ENCODE measurements at regions not wholly inside any gene's neighbourhood (a gene's known extent, or its start where the extent isn't known, plus 50 kb on each side); places are given as distances from the start of the nearest gene placed in this dataset.

- no peak overlapping the region for H3K4me3 ChIP-seq (ENCODE audit: low read length)
- TF ChIP-seq CTCF (IDR thresholded peaks at IDR 0.05; ENCODE audit: insufficient read depth, low read depth, low read length, missing control alignments), result no peak
- no peak for DNase-seq (ENCODE audit: low read depth)
Observed at GRCh38 chr15:61755467-61755866, 304.8 kb downstream of the VPS13C start.

DNA sequence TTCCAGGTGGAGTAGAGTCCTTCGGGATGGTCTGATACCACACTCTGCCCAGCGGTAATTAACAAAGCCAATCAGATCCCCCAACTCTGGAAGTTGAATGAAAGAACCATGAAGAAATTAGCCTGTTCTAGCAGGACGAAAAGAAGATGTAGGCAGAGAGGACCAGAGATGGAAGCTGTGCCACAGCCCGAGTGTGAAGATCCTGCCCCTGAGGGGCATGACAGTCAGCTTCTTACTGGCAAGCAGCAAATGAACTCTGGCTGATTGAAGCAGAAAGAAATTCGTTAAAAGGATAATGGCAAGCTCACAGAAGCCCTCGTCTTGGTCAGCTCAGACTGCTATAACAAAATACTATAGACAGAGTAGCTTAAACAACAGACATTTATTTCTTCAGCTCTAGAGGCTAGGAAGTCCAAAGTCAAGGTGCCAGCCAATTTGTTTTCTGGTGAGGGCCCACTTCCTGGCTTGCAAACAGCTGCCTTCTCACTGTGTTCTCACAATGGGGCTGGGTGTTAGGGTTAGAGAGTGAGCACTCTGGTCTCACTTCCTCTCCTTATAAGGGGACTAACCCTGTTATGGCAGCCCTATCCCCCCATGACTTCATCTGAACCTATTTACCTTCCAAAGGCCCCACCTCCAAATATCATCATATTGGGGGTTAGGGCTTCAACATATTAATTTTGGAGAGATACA is 307.1 kb downstream of the VPS13C start:
- no peak for DNase-seq (ENCODE audit: low read depth)
- no peak for TF ChIP-seq CTCF (IDR thresholded peaks at IDR 0.05; ENCODE audit: insufficient read depth, low read depth, low read length, missing control alignments)
- H3K4me3 ChIP-seq (ENCODE audit: low read length), result no peak overlapping the region

DNA sequence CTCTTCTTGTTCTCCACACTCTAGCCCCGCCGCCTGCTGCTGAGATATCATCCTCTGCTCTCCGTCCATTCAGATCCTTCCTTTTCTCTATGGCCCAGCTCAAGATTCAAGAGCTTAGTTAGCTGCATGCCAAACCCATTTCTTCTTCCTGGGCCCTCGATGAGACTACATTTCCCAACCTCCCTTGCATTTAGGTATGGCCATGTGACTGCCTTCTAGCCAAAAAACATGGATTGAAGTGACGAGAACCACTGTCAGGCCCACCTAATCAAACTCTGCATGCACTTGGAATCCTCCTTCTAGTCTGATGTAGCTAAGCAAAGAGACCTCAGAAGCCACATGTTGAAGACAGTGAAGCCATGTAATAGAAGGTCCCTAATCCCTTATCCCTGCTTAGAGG is 308.2 kb downstream of the VPS13C start:
- no peak overlapping the region for H3K4me3 ChIP-seq (ENCODE audit: low read length)
- DNase-seq (ENCODE audit: low read depth), result no peak
- no peak for TF ChIP-seq CTCF (IDR thresholded peaks at IDR 0.05; ENCODE audit: insufficient read depth, low read depth, low read length, missing control alignments)

- H3K4me3 ChIP-seq (ENCODE audit: low read length), result no peak overlapping the region
- TF ChIP-seq CTCF (IDR thresholded peaks at IDR 0.05; ENCODE audit: insufficient read depth, low read depth, low read length, missing control alignments), result no peak
- peak; percentile 60 for DNase-seq (ENCODE audit: low read depth)
Observed at GRCh38 chr15:61750271-61751084, 309.8 kb downstream of the VPS13C start.

- TF ChIP-seq CTCF (IDR thresholded peaks at IDR 0.05; ENCODE audit: insufficient read depth, low read depth, low read length, missing control alignments), result no peak
- peak; percentile 97 for DNase-seq (ENCODE audit: low read depth)
- H3K4me3 ChIP-seq (ENCODE audit: low read length), result no peak overlapping the region
Observed at GRCh38 chr15:61749169-61749568, 311.1 kb downstream of the VPS13C start.

- DNase-seq (ENCODE audit: low read depth), result peak; percentile 79
- TF ChIP-seq CTCF (IDR thresholded peaks at IDR 0.05; ENCODE audit: insufficient read depth, low read depth, low read length, missing control alignments), result no peak
- H3K4me3 ChIP-seq (ENCODE audit: low read length), result no peak overlapping the region
Observed at GRCh38 chr15:61748529-61748928, 311.7 kb downstream of the VPS13C start.

Measured in epithelial cell of esophagus (primary cell).